ENCODE measurements at regions not wholly inside any gene's neighbourhood (a gene's known extent, or its start where the extent isn't known, plus 50 kb on each side); places are given as distances from the start of the nearest gene placed in this dataset.
"Not testable (repeated sequence)": the region's sequence is repeated elsewhere in the genome, so short reads cannot be mapped to it uniquely, and the experiment has no call there.

DNA sequence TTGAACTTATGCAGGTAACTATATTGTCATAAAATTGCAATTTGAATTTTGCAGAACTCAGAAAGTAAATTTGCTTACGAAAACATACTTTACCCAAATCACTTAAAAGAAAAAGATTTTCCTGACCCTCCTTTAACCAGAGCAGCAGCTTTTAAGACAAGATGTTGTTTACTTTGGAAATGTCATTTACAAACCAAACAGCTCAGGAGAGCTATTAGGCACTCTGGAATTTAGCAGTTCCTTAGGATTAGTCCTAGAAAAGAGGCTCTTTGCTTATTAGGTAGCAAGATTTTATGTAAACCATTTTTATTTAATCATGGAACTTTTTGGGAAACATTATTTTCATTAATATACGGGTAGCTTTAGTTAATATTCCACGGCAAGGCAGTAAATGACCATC lies 765.7 kb upstream of the POU3F4 start:
- no peaks in the 10 kb centered on the region for H3K4me1 ChIP-seq
- DNase-seq, result no peak

DNA sequence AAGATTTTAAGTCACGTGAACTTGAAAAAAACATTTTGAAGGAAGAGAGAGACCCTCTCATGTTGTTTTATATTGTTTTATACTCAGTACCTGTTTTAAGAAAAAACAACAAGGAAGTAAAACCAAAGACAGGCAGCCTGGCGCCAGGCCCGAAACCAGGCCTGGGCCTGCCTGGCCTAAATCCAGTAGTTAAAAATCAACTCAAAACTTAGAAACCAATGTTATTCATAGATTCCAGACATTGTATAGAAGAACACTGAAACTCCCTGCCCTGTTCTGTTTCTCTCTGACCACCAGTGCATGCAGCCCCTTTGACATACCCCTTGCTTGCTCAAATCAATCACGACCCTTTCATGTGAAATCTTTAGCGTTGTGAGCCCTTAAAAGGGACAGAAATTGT lies 762.4 kb upstream of the POU3F4 start:
- DNase-seq; ATAC-seq; H3K9me3 ChIP-seq; H3K4me3 ChIP-seq; H3K4me1 ChIP-seq; H3K27me3 ChIP-seq; H3K36me3 ChIP-seq; intact Hi-C loops (cut with DNase I); H3K27ac ChIP-seq: not testable (repeated sequence)

More for the DNA sequence above, 765.7 kb upstream of the POU3F4 start:
- H3K27me3 ChIP-seq, result no peaks in the 10 kb centered on the region
- ATAC-seq, result peak; percentile 49
- H3K9me3 ChIP-seq, result no peaks in the 10 kb centered on the region
- no peak overlapping the region for H3K27ac ChIP-seq
- H3K36me3 ChIP-seq, result no peaks in the 10 kb centered on the region
- TF ChIP-seq, protein P1, sequence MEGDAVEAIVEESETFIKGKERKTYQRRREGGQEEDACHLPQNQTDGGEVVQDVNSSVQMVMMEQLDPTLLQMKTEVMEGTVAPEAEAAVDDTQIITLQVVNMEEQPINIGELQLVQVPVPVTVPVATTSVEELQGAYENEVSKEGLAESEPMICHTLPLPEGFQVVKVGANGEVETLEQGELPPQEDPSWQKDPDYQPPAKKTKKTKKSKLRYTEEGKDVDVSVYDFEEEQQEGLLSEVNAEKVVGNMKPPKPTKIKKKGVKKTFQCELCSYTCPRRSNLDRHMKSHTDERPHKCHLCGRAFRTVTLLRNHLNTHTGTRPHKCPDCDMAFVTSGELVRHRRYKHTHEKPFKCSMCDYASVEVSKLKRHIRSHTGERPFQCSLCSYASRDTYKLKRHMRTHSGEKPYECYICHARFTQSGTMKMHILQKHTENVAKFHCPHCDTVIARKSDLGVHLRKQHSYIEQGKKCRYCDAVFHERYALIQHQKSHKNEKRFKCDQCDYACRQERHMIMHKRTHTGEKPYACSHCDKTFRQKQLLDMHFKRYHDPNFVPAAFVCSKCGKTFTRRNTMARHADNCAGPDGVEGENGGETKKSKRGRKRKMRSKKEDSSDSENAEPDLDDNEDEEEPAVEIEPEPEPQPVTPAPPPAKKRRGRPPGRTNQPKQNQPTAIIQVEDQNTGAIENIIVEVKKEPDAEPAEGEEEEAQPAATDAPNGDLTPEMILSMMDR (IDR thresholded peaks at IDR 0.05), result no peak
- no peak overlapping the region for H3K4me3 ChIP-seq
- intact Hi-C loops (cut with DNase I), result no loop called here

DNA sequence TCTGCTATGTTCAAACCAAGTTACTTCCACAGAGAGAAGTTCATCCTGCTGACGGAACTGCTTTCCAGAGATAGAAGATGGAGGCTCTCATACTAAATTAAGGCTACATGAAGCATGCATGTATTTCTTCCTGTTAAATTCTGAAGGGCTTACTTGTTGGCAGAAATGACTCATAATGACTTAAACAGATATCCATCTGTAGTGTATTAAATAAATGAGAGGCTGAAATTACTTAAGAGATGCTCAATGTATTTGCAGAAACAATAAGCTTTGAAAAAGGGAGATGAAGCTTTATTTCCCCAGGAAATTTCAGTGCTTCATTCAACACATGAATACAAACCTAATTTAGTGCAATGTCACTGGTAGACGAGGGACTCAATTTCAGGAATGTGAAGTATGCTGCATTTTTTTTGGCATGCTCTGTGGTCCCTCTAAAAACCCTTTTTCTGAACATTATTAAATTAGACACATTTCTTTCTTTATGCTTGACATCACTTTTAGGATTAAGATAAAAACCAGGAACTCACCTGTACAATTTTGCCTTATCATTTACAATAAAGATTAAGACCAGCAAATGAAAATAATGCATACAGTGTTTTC lies 759.1 kb upstream of the POU3F4 start:
- Histone ChIP-seq H3K4me1 (no peaks in the 10 kb centered on the region), H3K4me3 (no peak overlapping the region), H3K27me3 (no peaks in the 10 kb centered on the region), H3K9me3 (no peaks in the 10 kb centered on the region), H3K27ac (no peak overlapping the region), H3K36me3 (no peaks in the 10 kb centered on the region)
- TF ChIP-seq, protein P1 (IDR thresholded peaks at IDR 0.05), result no peak
- DNase-seq (no peak), ATAC-seq (no peak)
- intact Hi-C loops (cut with DNase I), result no loop called here

DNA sequence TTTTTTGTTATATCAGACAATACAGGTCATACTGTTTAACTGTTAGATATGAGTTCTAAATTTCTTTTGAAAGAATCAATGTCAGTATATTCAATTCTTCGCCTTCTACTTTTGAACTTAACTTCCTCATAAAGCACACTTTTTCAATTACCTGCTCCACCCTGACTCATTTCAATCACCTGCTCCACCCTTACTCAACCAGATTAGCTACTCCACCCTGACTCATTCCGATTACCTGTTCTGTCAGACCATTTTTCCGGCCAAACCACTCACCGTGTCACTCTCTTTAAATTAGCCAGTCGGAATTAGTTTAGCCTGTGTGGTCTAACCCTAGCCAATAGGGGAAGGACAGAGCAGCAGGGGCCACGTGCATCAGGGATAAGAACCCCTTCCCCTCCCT lies 751.8 kb upstream of the POU3F4 start:
- DNase-seq, result no peak
- Histone ChIP-seq H3K4me1 (no peaks in the 10 kb centered on the region), H3K27ac (no peak overlapping the region), H3K27me3 (no peaks in the 10 kb centered on the region), H3K4me3 (no peak overlapping the region), H3K9me3 (no peaks in the 10 kb centered on the region), H3K36me3 (no peaks in the 10 kb centered on the region)
- intact Hi-C loops (cut with DNase I), result no loop called here
- ATAC-seq, result no peak
- TF ChIP-seq, protein P1 (IDR thresholded peaks at IDR 0.05), result no peak

DNA sequence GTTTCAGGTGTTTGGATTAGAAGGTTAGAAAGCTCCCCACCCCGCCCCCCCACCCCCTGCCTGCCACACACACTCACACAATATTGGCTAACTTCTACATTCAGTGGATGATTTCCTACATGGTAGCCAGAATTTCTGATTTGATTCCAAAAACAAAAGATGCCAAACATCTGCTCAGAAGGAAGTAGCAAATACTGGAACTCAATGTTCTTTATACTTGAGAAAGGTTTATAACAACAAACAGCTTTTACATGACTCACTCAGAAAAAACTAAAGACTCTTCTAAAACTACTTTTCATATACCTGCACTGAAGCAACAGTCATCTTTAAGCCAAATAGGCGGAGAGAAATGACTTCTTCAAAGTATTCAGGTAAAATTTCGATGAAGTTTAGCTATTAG lies 750.5 kb upstream of the POU3F4 start:
- H3K27me3 ChIP-seq, result no peaks in the 10 kb centered on the region
- no peaks in the 10 kb centered on the region for H3K36me3 ChIP-seq
- H3K27ac ChIP-seq, result no peak overlapping the region
- no peaks in the 10 kb centered on the region for H3K9me3 ChIP-seq
- no peak overlapping the region for H3K4me3 ChIP-seq
- DNase-seq, result peak in 1 of 4 donors; percentile 7
- intact Hi-C loops (cut with DNase I), result no loop called here
- H3K4me1 ChIP-seq, result no peaks in the 10 kb centered on the region
- TF ChIP-seq, protein P1 (IDR thresholded peaks at IDR 0.05), result no peak
- no peak for ATAC-seq

DNA sequence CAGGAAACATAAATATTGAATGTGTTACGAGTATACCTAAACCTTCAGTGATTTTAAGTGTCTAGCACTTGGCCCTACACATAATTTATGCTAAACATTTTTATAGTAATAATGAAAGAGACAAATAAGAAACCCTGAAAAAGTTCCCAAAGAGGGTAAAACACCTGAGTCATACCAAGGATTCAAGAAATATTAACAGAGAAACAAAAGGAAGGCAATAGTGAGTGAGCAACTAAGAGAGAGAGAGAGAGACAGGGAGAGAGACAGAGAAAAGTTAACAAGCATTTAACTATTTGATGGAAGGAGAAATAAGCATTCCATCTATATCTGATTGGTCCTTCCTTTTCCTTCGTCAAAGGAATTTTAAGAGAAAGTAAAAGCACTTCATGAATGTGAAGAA lies 743.6 kb upstream of the POU3F4 start:
- Histone ChIP-seq H3K9me3 (no peaks in the 10 kb centered on the region), H3K36me3 (no peaks in the 10 kb centered on the region), H3K27ac (no peak overlapping the region), H3K4me3 (no peak overlapping the region), H3K27me3 (no peaks in the 10 kb centered on the region), H3K4me1 (no peaks in the 10 kb centered on the region)
- no peak for DNase-seq
- intact Hi-C loops (cut with DNase I), result no loop called here
- TF ChIP-seq, protein P1 (IDR thresholded peaks at IDR 0.05), result no peak
- no peak for ATAC-seq
